ENCODE measurements at regions not wholly inside any gene's neighbourhood (a gene's known extent, or its start where the extent isn't known, plus 50 kb on each side); places are given as distances from the start of the nearest gene placed in this dataset.

GRCh38 chr1:112335351-112335750, 60.7 kb upstream of the CTTNBP2NL start:
- Histone ChIP-seq H3K9ac (ENCODE audit: low read depth in 1 of 2, low read length in 2 of 2) (no peak overlapping the region), H3K27me3 (ENCODE audit: control insufficient read depth in 2 of 2, insufficient read depth in 2 of 2, low read length in 2 of 2) (no peaks in the 10 kb centered on the region), H3K36me3 (ENCODE audit: control insufficient read depth in 2 of 2, insufficient read depth in 2 of 2, low read length in 2 of 2) (no peaks in the 10 kb centered on the region), H3K27ac (ENCODE audit: low read depth in 2 of 2, low read length in 2 of 2) (no peak overlapping the region), H3K9me3 (ENCODE audit: control insufficient read depth in 2 of 2, low read length in 2 of 2) (no peaks in the 10 kb centered on the region), H3K4me1 (ENCODE audit: control insufficient read depth in 2 of 2, insufficient read depth in 2 of 2, low read length in 2 of 2) (no peaks in the 10 kb centered on the region), H3K4me3 (ENCODE audit: low read length in 2 of 2) (no peak overlapping the region)

- H3K4me3 ChIP-seq (ENCODE audit: low read length in 2 of 2) = no peak overlapping the region
- no peaks in the 10 kb centered on the region for H3K27me3 ChIP-seq (ENCODE audit: control insufficient read depth in 2 of 2, insufficient read depth in 2 of 2, low read length in 2 of 2)
- H3K9ac ChIP-seq (ENCODE audit: low read depth in 1 of 2, low read length in 2 of 2) = no peak overlapping the region
- no peaks in the 10 kb centered on the region for H3K4me1 ChIP-seq (ENCODE audit: control insufficient read depth in 2 of 2, insufficient read depth in 2 of 2, low read length in 2 of 2)
- H3K9me3 ChIP-seq (ENCODE audit: control insufficient read depth in 2 of 2, low read length in 2 of 2) = no peaks in the 10 kb centered on the region
- H3K36me3 ChIP-seq (ENCODE audit: control insufficient read depth in 2 of 2, insufficient read depth in 2 of 2, low read length in 2 of 2) = no peaks in the 10 kb centered on the region
- H3K27ac ChIP-seq (ENCODE audit: low read depth in 2 of 2, low read length in 2 of 2) = no peak overlapping the region
Observed at GRCh38 chr1:112337028-112337531, 58.9 kb upstream of the CTTNBP2NL start.

- H3K27ac ChIP-seq (ENCODE audit: low read depth in 2 of 2, low read length in 2 of 2) = no peak overlapping the region
- H3K9ac ChIP-seq (ENCODE audit: low read depth in 1 of 2, low read length in 2 of 2) = no peak overlapping the region
- no peaks in the 10 kb centered on the region for H3K36me3 ChIP-seq (ENCODE audit: control insufficient read depth in 2 of 2, insufficient read depth in 2 of 2, low read length in 2 of 2)
- H3K27me3 ChIP-seq (ENCODE audit: control insufficient read depth in 2 of 2, insufficient read depth in 2 of 2, low read length in 2 of 2) = no peaks in the 10 kb centered on the region
- H3K4me1 ChIP-seq (ENCODE audit: control insufficient read depth in 2 of 2, insufficient read depth in 2 of 2, low read length in 2 of 2) = no peaks in the 10 kb centered on the region
- no peak overlapping the region for H3K4me3 ChIP-seq (ENCODE audit: low read length in 2 of 2)
- no peaks in the 10 kb centered on the region for H3K9me3 ChIP-seq (ENCODE audit: control insufficient read depth in 2 of 2, low read length in 2 of 2)
Observed at GRCh38 chr1:112341986-112342385, 54.0 kb upstream of the CTTNBP2NL start.

- no peaks in the 10 kb centered on the region for H3K4me1 ChIP-seq (ENCODE audit: control insufficient read depth in 2 of 2, insufficient read depth in 2 of 2, low read length in 2 of 2)
- no peaks in the 10 kb centered on the region for H3K27me3 ChIP-seq (ENCODE audit: control insufficient read depth in 2 of 2, insufficient read depth in 2 of 2, low read length in 2 of 2)
- H3K4me3 ChIP-seq (ENCODE audit: low read length in 2 of 2) = no peak overlapping the region
- H3K9me3 ChIP-seq (ENCODE audit: control insufficient read depth in 2 of 2, low read length in 2 of 2) = no peaks in the 10 kb centered on the region
- no peak overlapping the region for H3K27ac ChIP-seq (ENCODE audit: low read depth in 2 of 2, low read length in 2 of 2)
- no peaks in the 10 kb centered on the region for H3K36me3 ChIP-seq (ENCODE audit: control insufficient read depth in 2 of 2, insufficient read depth in 2 of 2, low read length in 2 of 2)
- no peak overlapping the region for H3K9ac ChIP-seq (ENCODE audit: low read depth in 1 of 2, low read length in 2 of 2)
Observed at GRCh38 chr1:112342558-112342957, 53.5 kb upstream of the CTTNBP2NL start.

- Histone ChIP-seq H3K27ac (ENCODE audit: low read depth in 2 of 2, low read length in 2 of 2) (no peak overlapping the region), H3K36me3 (ENCODE audit: control insufficient read depth in 2 of 2, insufficient read depth in 2 of 2, low read length in 2 of 2) (no peaks in the 10 kb centered on the region), H3K4me1 (ENCODE audit: control insufficient read depth in 2 of 2, insufficient read depth in 2 of 2, low read length in 2 of 2) (no peaks in the 10 kb centered on the region), H3K9me3 (ENCODE audit: control insufficient read depth in 2 of 2, low read length in 2 of 2) (no peaks in the 10 kb centered on the region), H3K4me3 (ENCODE audit: low read length in 2 of 2) (no peak overlapping the region), H3K9ac (ENCODE audit: low read depth in 1 of 2, low read length in 2 of 2) (no peak overlapping the region), H3K27me3 (ENCODE audit: control insufficient read depth in 2 of 2, insufficient read depth in 2 of 2, low read length in 2 of 2) (no peaks in the 10 kb centered on the region)
Observed at GRCh38 chr1:112344754-112345423, 51.1 kb upstream of the CTTNBP2NL start.
